CD14-positive monocyte (primary cell): ENCODE measurements at regions not wholly inside any gene's neighbourhood (a gene's known extent, or its start where the extent isn't known, plus 50 kb on each side); places are given as distances from the start of the nearest gene placed in this dataset.

Experiments used
- DNase-seq, 3 donors: peaks; one replicate each; pipeline ENCODE4 v3.0.0-alpha.2; 2011 to 2022
- H2AFZ ChIP-seq: 2 replicates; pipeline ENCODE4 v1.6.0; 2012; ENCODE audit warnings: mild to moderate bottlenecking, low read depth, low read length, inconsistent platforms; ENCODE audit not compliant: insufficient read depth, poor library complexity, severe bottlenecking
- H3K27ac ChIP-seq, 2 donors: 1 replicate in 1 of 2; 2 replicates in 1 of 2; pipeline ENCODE4 v1.5.1; 2012 to 2013; ENCODE audit warnings: low read length in 2 of 2, control low read depth in 1 of 2, inconsistent platforms in 1 of 2, low read depth in 1 of 2, mild to moderate bottlenecking in 1 of 2
- H3K27me3 ChIP-seq, 2 donors: one replicate each; pipeline versions ENCODE4 v1.6.0 to v1.6.1; 2011 to 2013; ENCODE audit warnings: low read length in 2 of 2; ENCODE audit not compliant: control insufficient read depth in 2 of 2, insufficient read depth in 2 of 2
- H3K36me3 ChIP-seq, 2 donors: replicated peaks in 1 of 2; 1 replicate in 1 of 2; 2 replicates in 1 of 2; pipeline versions ENCODE4 v1.5.1 to v1.6.1; 2012 to 2013; ENCODE audit warnings: low read length in 2 of 2, control low read depth in 1 of 2, inconsistent platforms in 1 of 2, mild to moderate bottlenecking in 1 of 2; ENCODE audit not compliant: insufficient read depth in 2 of 2, control insufficient read depth in 1 of 2
- H3K4me1 ChIP-seq, 2 donors: 1 replicate in 1 of 2; 2 replicates in 1 of 2; pipeline versions ENCODE4 v1.5.1 to v1.6.1; 2012 to 2013; ENCODE audit warnings: low read length in 2 of 2, control low read depth in 1 of 2, inconsistent platforms in 1 of 2, mild to moderate bottlenecking in 1 of 2, moderate library complexity in 1 of 2; ENCODE audit not compliant: insufficient read depth in 2 of 2, control insufficient read depth in 1 of 2
- H3K4me2 ChIP-seq: replicated peaks from 2 replicates; pipeline ENCODE3; 2012; ENCODE audit warnings: low read length, moderate library complexity, mild to moderate bottlenecking; ENCODE audit not compliant: poor library complexity, severe bottlenecking; ENCODE audit errors: extremely low read depth
- H3K4me3 ChIP-seq, 3 experiments: fragments of 200-600 bp in 1 of 3; sonication (generic) in 1 of 3; replicated peaks in 1 of 3; 1 replicate in 2 of 3; 2 replicates in 1 of 3; pipeline ENCODE4 v1.5.1; 2011 to 2013; ENCODE audit warnings: low read length in 3 of 3, mild to moderate bottlenecking in 3 of 3, control low read depth in 2 of 3, low read depth in 2 of 3, inconsistent platforms in 1 of 3, moderate library complexity in 1 of 3
- H3K79me2 ChIP-seq: 2 replicates; pipeline ENCODE4 v1.6.0; 2012; ENCODE audit warnings: mild to moderate bottlenecking, control low read depth, inconsistent platforms, low read length, moderate library complexity; ENCODE audit not compliant: insufficient read depth
- H3K9ac ChIP-seq: 2 replicates; pipeline ENCODE4 v1.6.0; 2017; ENCODE audit warnings: low read length, mild to moderate bottlenecking; ENCODE audit not compliant: insufficient read depth, poor library complexity, severe bottlenecking
- H3K9me3 ChIP-seq, 2 donors: replicated peaks in 1 of 2; 1 replicate in 1 of 2; 2 replicates in 1 of 2; pipeline versions ENCODE4 v1.5.1 to v1.6.1; 2012 to 2013; ENCODE audit warnings: low read length in 2 of 2, control low read depth in 1 of 2; ENCODE audit not compliant: control insufficient read depth in 1 of 2, insufficient read depth in 1 of 2
- H4K20me1 ChIP-seq: 2 replicates; pipeline ENCODE4 v1.6.0; 2012; ENCODE audit warnings: mild to moderate bottlenecking, low read length, control low read depth, moderate library complexity; ENCODE audit not compliant: insufficient read depth
- H3K27ac Mint-ChIP-seq, 7 donors: one replicate each; pipeline ENCODE4 v1.8.0; 2020; ENCODE audit warnings: mild to moderate bottlenecking in 7 of 7, mixed read lengths in 7 of 7, moderate library complexity in 6 of 7, inconsistent platforms in 2 of 7
- H3K27me3 Mint-ChIP-seq, 3 donors: one replicate each; pipeline ENCODE4 v1.8.0; 2021 to 2022; ENCODE audit warnings: low read depth in 3 of 3, mild to moderate bottlenecking in 3 of 3, mixed read lengths in 3 of 3, moderate library complexity in 3 of 3, inconsistent platforms in 1 of 3
- H3K36me3 Mint-ChIP-seq, 2 donors: one replicate each; pipeline ENCODE4 v1.8.0; 2020; ENCODE audit warnings: mixed read lengths in 2 of 2, inconsistent platforms in 1 of 2, mild to moderate bottlenecking in 1 of 2
- H3K4me1 Mint-ChIP-seq: one replicate; pipeline ENCODE4 v1.8.0; 2020; ENCODE audit warnings: mild to moderate bottlenecking, mixed read lengths
- H3K4me3 Mint-ChIP-seq, 2 donors: one replicate each; pipeline ENCODE4 v1.8.0; 2020; ENCODE audit warnings: mild to moderate bottlenecking in 2 of 2, mixed read lengths in 2 of 2, moderate library complexity in 1 of 2
- H3K9me3 Mint-ChIP-seq, 7 donors: one replicate each; pipeline ENCODE4 v1.8.0; 2020 to 2022; ENCODE audit warnings: mixed read lengths in 7 of 7, mild to moderate bottlenecking in 6 of 7, moderate library complexity in 6 of 7, inconsistent platforms in 2 of 7
- WGBS: methylation state at CpG from one replicate; pipeline ENCODE4 v1.1.5; 2013; ENCODE audit warnings: missing lambda C conversion rate; ENCODE audit not compliant: insufficient coverage; 5-methylcytosine and 5-hydroxymethylcytosine counted together
- intact Hi-C, 2 donors: fragments of 100-400 bp; cut with micrococcal nuclease; formaldehyde crosslinking; loops; one replicate each; pipeline versions ENCODE4 v1.15.0 to v1.15.1; 2023
- TF ChIP-seq, protein P1 (sequence below): fragments of 200-600 bp; IDR thresholded peaks from one replicate; pipeline ENCODE4 v1.8.0; 2022; ENCODE audit warnings: antibody characterized with exemption, mild to moderate bottlenecking

DNA sequence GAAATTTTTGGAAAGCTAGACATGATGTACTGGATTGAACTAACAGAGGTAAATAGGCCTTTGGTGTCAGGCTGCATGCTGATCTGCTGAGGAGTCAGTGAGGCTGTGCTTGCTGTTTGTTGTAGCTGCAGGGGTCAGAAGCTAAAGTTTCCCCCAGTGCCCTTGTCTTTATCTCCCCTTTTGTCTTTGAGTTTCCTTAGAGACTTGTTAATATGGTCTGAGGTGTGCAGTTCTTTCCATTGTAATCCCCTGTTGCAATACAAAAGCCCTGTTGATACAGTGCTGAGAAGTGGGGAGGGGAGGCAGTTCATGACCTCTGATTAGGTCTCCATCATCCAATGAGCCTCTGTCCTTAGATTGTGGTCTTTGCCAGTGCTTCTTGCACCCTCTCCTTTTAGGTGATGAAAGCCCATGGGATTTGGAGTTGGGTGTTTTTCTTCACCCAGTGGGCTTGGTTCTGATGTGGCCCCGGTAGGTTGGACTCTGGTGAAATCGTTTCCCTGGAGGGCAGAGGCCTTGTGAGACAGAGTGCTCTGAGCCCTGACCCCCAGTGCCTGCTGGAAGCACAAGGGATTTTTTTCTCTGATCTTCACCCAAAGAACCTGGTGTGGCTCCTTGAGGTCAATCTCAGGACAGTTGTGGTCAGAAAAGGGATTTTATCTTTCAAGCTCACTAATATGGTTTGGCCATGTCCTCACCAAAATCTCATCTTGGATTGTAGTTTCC lies 163.1 kb downstream of the TMEM18 start:
- Histone ChIP-seq H2AFZ (no peak overlapping the region), H3K9me3 (peaks cover 13 to 18% of the 10 kb centered on the region in 2 donors), H3K27me3 (no peaks in the 10 kb centered on the region), H3K27ac (no peak overlapping the region), H3K79me2 (no peaks in the 10 kb centered on the region), H3K9ac (no peak overlapping the region), H4K20me1 (no peaks in the 10 kb centered on the region), H3K36me3 (no peaks in the 10 kb centered on the region), H3K4me1 (no peaks in the 10 kb centered on the region), H3K4me3 (no peak overlapping the region), H3K4me2 (no peak overlapping the region)
- TF ChIP-seq, protein P1, sequence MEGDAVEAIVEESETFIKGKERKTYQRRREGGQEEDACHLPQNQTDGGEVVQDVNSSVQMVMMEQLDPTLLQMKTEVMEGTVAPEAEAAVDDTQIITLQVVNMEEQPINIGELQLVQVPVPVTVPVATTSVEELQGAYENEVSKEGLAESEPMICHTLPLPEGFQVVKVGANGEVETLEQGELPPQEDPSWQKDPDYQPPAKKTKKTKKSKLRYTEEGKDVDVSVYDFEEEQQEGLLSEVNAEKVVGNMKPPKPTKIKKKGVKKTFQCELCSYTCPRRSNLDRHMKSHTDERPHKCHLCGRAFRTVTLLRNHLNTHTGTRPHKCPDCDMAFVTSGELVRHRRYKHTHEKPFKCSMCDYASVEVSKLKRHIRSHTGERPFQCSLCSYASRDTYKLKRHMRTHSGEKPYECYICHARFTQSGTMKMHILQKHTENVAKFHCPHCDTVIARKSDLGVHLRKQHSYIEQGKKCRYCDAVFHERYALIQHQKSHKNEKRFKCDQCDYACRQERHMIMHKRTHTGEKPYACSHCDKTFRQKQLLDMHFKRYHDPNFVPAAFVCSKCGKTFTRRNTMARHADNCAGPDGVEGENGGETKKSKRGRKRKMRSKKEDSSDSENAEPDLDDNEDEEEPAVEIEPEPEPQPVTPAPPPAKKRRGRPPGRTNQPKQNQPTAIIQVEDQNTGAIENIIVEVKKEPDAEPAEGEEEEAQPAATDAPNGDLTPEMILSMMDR = no peak
- DNase-seq = no peak
- no peaks in the 10 kb centered on the region for H3K36me3 Mint-ChIP-seq
- H3K27me3 Mint-ChIP-seq = peaks cover 0 to 2% (median 1%) of the 10 kb centered on the region in 3 donors
- H3K4me1 Mint-ChIP-seq = no peaks in the 10 kb centered on the region
- H3K9me3 Mint-ChIP-seq = peaks cover 7 to 18% (median 10%) of the 10 kb centered on the region in 7 donors
- WGBS = 80% methylated on average over 1 of the region's 2 CpGs
- intact Hi-C loops = no loop called here
- H3K27ac Mint-ChIP-seq = no peak overlapping the region
- no peak overlapping the region for H3K4me3 Mint-ChIP-seq

DNA sequence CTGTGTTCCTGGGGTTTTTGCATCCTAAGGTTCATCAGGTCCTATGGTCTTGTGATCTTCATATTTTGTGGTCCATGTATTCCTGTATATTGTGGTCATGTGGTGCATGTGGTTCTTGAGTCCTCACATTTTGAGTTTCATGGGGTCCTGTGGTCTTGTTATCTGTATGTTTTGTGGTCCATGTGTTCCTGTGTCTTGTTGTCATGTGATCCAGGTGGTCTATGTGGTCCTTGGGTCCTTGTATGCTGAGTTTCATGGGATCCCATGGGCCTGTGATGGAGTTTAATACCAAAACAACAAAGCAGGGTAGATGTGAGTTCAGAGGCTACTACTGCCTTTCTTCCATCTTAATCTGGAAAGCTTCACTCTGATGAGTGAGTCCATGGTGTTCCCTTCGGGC lies 166.4 kb downstream of the TMEM18 start:
- H3K27ac ChIP-seq = no peak overlapping the region
- peaks cover 13 to 19% of the 10 kb centered on the region in 2 donors for H3K9me3 ChIP-seq
- no peak overlapping the region for H3K27ac Mint-ChIP-seq
- H3K4me3 Mint-ChIP-seq = no peak overlapping the region
- no peaks in the 10 kb centered on the region for H3K36me3 ChIP-seq
- H3K9me3 Mint-ChIP-seq = peaks cover 7 to 22% (median 15%) of the 10 kb centered on the region in 7 donors
- no peaks in the 10 kb centered on the region for H3K4me1 Mint-ChIP-seq
- H3K4me3 ChIP-seq = no peak overlapping the region
- H2AFZ ChIP-seq = no peak overlapping the region
- no peaks in the 10 kb centered on the region for H3K27me3 ChIP-seq
- DNase-seq = no peak
- no peaks in the 10 kb centered on the region for H4K20me1 ChIP-seq
- H3K4me2 ChIP-seq = no peak overlapping the region
- TF ChIP-seq, protein P1 = no peak
- WGBS = 83% methylated on average over 1 of the region's 1 CpG
- intact Hi-C loops = no loop called here
- peaks cover 0 to 3% (median 1%) of the 10 kb centered on the region in 3 donors for H3K27me3 Mint-ChIP-seq
- H3K36me3 Mint-ChIP-seq = no peaks in the 10 kb centered on the region
- H3K79me2 ChIP-seq = no peaks in the 10 kb centered on the region
- no peak overlapping the region for H3K9ac ChIP-seq
- no peaks in the 10 kb centered on the region for H3K4me1 ChIP-seq
